Erythroblast (primary cell): ENCODE measurements at regions not wholly inside any gene's neighbourhood (a gene's known extent, or its start where the extent isn't known, plus 50 kb on each side); places are given as distances from the start of the nearest gene placed in this dataset.

ENCODE experiments used
- GATA1 ChIP-seq: IDR thresholded peaks from 2 replicates; pipeline ENCODE4 v1.6.1; 2011; ENCODE audit warnings: low read depth, mild to moderate bottlenecking, control low read depth, low read length, moderate library complexity
- POLR2A ChIP-seq: IDR thresholded peaks from 2 replicates; pipeline ENCODE4 v1.6.1; 2011; ENCODE audit warnings: mild to moderate bottlenecking, low read length

- TF ChIP-seq POLR2A (no peak), GATA1 (no peak)
Observed at GRCh38 chr4:152220201-152220666, 315.7 kb downstream of the FBXW7 start.
